ENCODE measurements at regions not wholly inside any gene's neighbourhood (a gene's known extent, or its start where the extent isn't known, plus 50 kb on each side); places are given as distances from the start of the nearest gene placed in this dataset.
"Not testable (repeated sequence)": the region's sequence is repeated elsewhere in the genome, so short reads cannot be mapped to it uniquely, and the experiment has no call there.

- no peak for FAIRE-seq
- no peaks in the 10 kb centered on the region for H3K27me3 ChIP-seq (ENCODE audit: control insufficient read depth in 3 of 3, insufficient read depth in 3 of 3, low read length in 3 of 3)
- no peaks in the 10 kb centered on the region for H3K36me3 ChIP-seq (ENCODE audit: control insufficient read depth in 3 of 3, insufficient read depth in 2 of 3, low read depth in 1 of 3, low read length in 3 of 3)
- no peaks in the 10 kb centered on the region for H3K9me3 ChIP-seq (ENCODE audit: control insufficient read depth in 2 of 2, insufficient read depth in 1 of 2, low read depth in 1 of 2, low read length in 1 of 2)
- DNase-seq, result no peak
- H3K4me3 ChIP-seq (ENCODE audit: low read depth in 1 of 3, low read length in 3 of 3), result no peak overlapping the region
- 81 to 87% (median 86%) methylated on average over 7 of the region's 7 CpGs for WGBS, 3 donors
- peaks cover 0 to 9% (median 0%) of the 10 kb centered on the region in 3 donors for H3K4me1 ChIP-seq (ENCODE audit: control insufficient read depth in 3 of 3, insufficient read depth in 2 of 3, low read depth in 1 of 3, low read length in 2 of 3)
- H3K27ac ChIP-seq (ENCODE audit: low read depth in 1 of 3, low read length in 2 of 3), result no peak overlapping the region
Observed at GRCh38 chr1:182253319-182253860, 138.2 kb downstream of the GLUL start.

GRCh38 chr1:182251561-182251960 is 140.0 kb downstream of the GLUL start:
- Histone ChIP-seq H3K27ac (ENCODE audit: low read depth in 1 of 3, low read length in 2 of 3) (no peak overlapping the region), H3K27me3 (ENCODE audit: control insufficient read depth in 3 of 3, insufficient read depth in 3 of 3, low read length in 3 of 3) (no peaks in the 10 kb centered on the region), H3K9me3 (ENCODE audit: control insufficient read depth in 2 of 2, insufficient read depth in 1 of 2, low read depth in 1 of 2, low read length in 1 of 2) (no peaks in the 10 kb centered on the region), H3K4me3 (ENCODE audit: low read depth in 1 of 3, low read length in 3 of 3) (no peak overlapping the region), H3K4me1 (ENCODE audit: control insufficient read depth in 3 of 3, insufficient read depth in 2 of 3, low read depth in 1 of 3, low read length in 2 of 3) (peaks cover 0 to 9% (median 0%) of the 10 kb centered on the region in 3 donors), H3K36me3 (ENCODE audit: control insufficient read depth in 3 of 3, insufficient read depth in 2 of 3, low read depth in 1 of 3, low read length in 3 of 3) (no peaks in the 10 kb centered on the region)
- 81 to 91% (median 90%) methylated on average over 1 of the region's 1 CpG for WGBS, 3 donors
- no peak for FAIRE-seq
- DNase-seq, result no peak

GRCh38 chr1:182249201-182249676 is 142.4 kb downstream of the GLUL start:
- peak overlapping the region in 1 of 3 donors; percentile 56 for H3K27ac ChIP-seq (ENCODE audit: low read depth in 1 of 3, low read length in 2 of 3)
- DNase-seq (peak; percentile 76 to 89), FAIRE-seq (no peak)
- no peaks in the 10 kb centered on the region for H3K27me3 ChIP-seq (ENCODE audit: control insufficient read depth in 3 of 3, insufficient read depth in 3 of 3, low read length in 3 of 3)
- H3K36me3 ChIP-seq (ENCODE audit: control insufficient read depth in 3 of 3, insufficient read depth in 2 of 3, low read depth in 1 of 3, low read length in 3 of 3), result no peaks in the 10 kb centered on the region
- no peaks in the 10 kb centered on the region for H3K9me3 ChIP-seq (ENCODE audit: control insufficient read depth in 2 of 2, insufficient read depth in 1 of 2, low read depth in 1 of 2, low read length in 1 of 2)
- WGBS, 3 donors, result 32 to 45% (median 38%) methylated on average over 15 of the region's 15 CpGs
- H3K4me1 ChIP-seq (ENCODE audit: control insufficient read depth in 3 of 3, insufficient read depth in 2 of 3, low read depth in 1 of 3, low read length in 2 of 3), result peaks cover 0 to 9% (median 0%) of the 10 kb centered on the region in 3 donors
- H3K4me3 ChIP-seq (ENCODE audit: low read depth in 1 of 3, low read length in 3 of 3), result no peak overlapping the region

- WGBS, 3 donors, result 63 to 78% (median 72%) methylated on average over 5 of the region's 5 CpGs
- no peak for FAIRE-seq
Observed at GRCh38 chr1:182248721-182249120, 142.9 kb downstream of the GLUL start.

GRCh38 chr1:182247813-182248212 is 143.8 kb downstream of the GLUL start:
- not testable (repeated sequence) for H3K27me3 ChIP-seq (ENCODE audit: control insufficient read depth in 3 of 3, insufficient read depth in 3 of 3, low read length in 3 of 3); H3K4me1 ChIP-seq (ENCODE audit: control insufficient read depth in 3 of 3, insufficient read depth in 2 of 3, low read depth in 1 of 3, low read length in 2 of 3); H3K4me3 ChIP-seq (ENCODE audit: low read depth in 1 of 3, low read length in 3 of 3); H3K27ac ChIP-seq (ENCODE audit: low read depth in 1 of 3, low read length in 2 of 3); H3K36me3 ChIP-seq (ENCODE audit: control insufficient read depth in 3 of 3, insufficient read depth in 2 of 3, low read depth in 1 of 3, low read length in 3 of 3); H3K9me3 ChIP-seq (ENCODE audit: control insufficient read depth in 2 of 2, insufficient read depth in 1 of 2, low read depth in 1 of 2, low read length in 1 of 2); FAIRE-seq; DNase-seq
- 76 to 94% (median 90%) methylated on average over 2 of the region's 2 CpGs for WGBS, 3 donors

More at GRCh38 chr1:182248721-182249120, 142.9 kb downstream of the GLUL start:
- H3K4me3 ChIP-seq (ENCODE audit: low read depth in 1 of 3, low read length in 3 of 3), result no peak overlapping the region
- H3K27ac ChIP-seq (ENCODE audit: low read depth in 1 of 3, low read length in 2 of 3), result peak overlapping the region in 1 of 3 donors; percentile 56
- no peaks in the 10 kb centered on the region for H3K9me3 ChIP-seq (ENCODE audit: control insufficient read depth in 2 of 2, insufficient read depth in 1 of 2, low read depth in 1 of 2, low read length in 1 of 2)
- H3K36me3 ChIP-seq (ENCODE audit: control insufficient read depth in 3 of 3, insufficient read depth in 2 of 3, low read depth in 1 of 3, low read length in 3 of 3), result no peaks in the 10 kb centered on the region
- no peak for DNase-seq
- no peaks in the 10 kb centered on the region for H3K27me3 ChIP-seq (ENCODE audit: control insufficient read depth in 3 of 3, insufficient read depth in 3 of 3, low read length in 3 of 3)
- H3K4me1 ChIP-seq (ENCODE audit: control insufficient read depth in 3 of 3, insufficient read depth in 2 of 3, low read depth in 1 of 3, low read length in 2 of 3), result peaks cover 0 to 9% (median 0%) of the 10 kb centered on the region in 3 donors

- Histone ChIP-seq H3K27ac (ENCODE audit: low read depth in 1 of 3, low read length in 2 of 3) (no peak overlapping the region), H3K4me1 (ENCODE audit: control insufficient read depth in 3 of 3, insufficient read depth in 2 of 3, low read depth in 1 of 3, low read length in 2 of 3) (peaks cover 0 to 9% (median 0%) of the 10 kb centered on the region in 3 donors), H3K27me3 (ENCODE audit: control insufficient read depth in 3 of 3, insufficient read depth in 3 of 3, low read length in 3 of 3) (no peaks in the 10 kb centered on the region), H3K36me3 (ENCODE audit: control insufficient read depth in 3 of 3, insufficient read depth in 2 of 3, low read depth in 1 of 3, low read length in 3 of 3) (no peaks in the 10 kb centered on the region), H3K9me3 (ENCODE audit: control insufficient read depth in 2 of 2, insufficient read depth in 1 of 2, low read depth in 1 of 2, low read length in 1 of 2) (no peaks in the 10 kb centered on the region), H3K4me3 (ENCODE audit: low read depth in 1 of 3, low read length in 3 of 3) (no peak overlapping the region)
- DNase-seq (no peak), FAIRE-seq (no peak)
- 74 to 89% (median 85%) methylated on average over 5 of the region's 5 CpGs for WGBS, 3 donors
Observed at GRCh38 chr1:182246783-182247182, 144.8 kb downstream of the GLUL start.

GRCh38 chr1:182245040-182245439 is 146.6 kb downstream of the GLUL start:
- FAIRE-seq (no peak), DNase-seq (no peak)
- no peak overlapping the region for H3K4me3 ChIP-seq (ENCODE audit: low read depth in 1 of 3, low read length in 3 of 3)
- H3K4me1 ChIP-seq (ENCODE audit: control insufficient read depth in 3 of 3, insufficient read depth in 2 of 3, low read depth in 1 of 3, low read length in 2 of 3), result peaks cover 0 to 9% (median 0%) of the 10 kb centered on the region in 3 donors
- H3K36me3 ChIP-seq (ENCODE audit: control insufficient read depth in 3 of 3, insufficient read depth in 2 of 3, low read depth in 1 of 3, low read length in 3 of 3), result no peaks in the 10 kb centered on the region
- WGBS, 3 donors, result 94 to 96% (median 96%) methylated on average over 4 of the region's 4 CpGs
- no peak overlapping the region for H3K27ac ChIP-seq (ENCODE audit: low read depth in 1 of 3, low read length in 2 of 3)
- H3K27me3 ChIP-seq (ENCODE audit: control insufficient read depth in 3 of 3, insufficient read depth in 3 of 3, low read length in 3 of 3), result no peaks in the 10 kb centered on the region
- no peaks in the 10 kb centered on the region for H3K9me3 ChIP-seq (ENCODE audit: control insufficient read depth in 2 of 2, insufficient read depth in 1 of 2, low read depth in 1 of 2, low read length in 1 of 2)

GRCh38 chr1:182244451-182244850 is 147.1 kb downstream of the GLUL start:
- FAIRE-seq, result no peak
- WGBS, 3 donors, result 86 to 91% (median 90%) methylated on average over 2 of the region's 2 CpGs

GRCh38 chr1:182242641-182243040 is 148.9 kb downstream of the GLUL start:
- no peaks in the 10 kb centered on the region for H3K27me3 ChIP-seq (ENCODE audit: control insufficient read depth in 3 of 3, insufficient read depth in 3 of 3, low read length in 3 of 3)
- H3K27ac ChIP-seq (ENCODE audit: low read depth in 1 of 3, low read length in 2 of 3), result no peak overlapping the region
- no peaks in the 10 kb centered on the region for H3K36me3 ChIP-seq (ENCODE audit: control insufficient read depth in 3 of 3, insufficient read depth in 2 of 3, low read depth in 1 of 3, low read length in 3 of 3)
- no peak for FAIRE-seq
- DNase-seq, result no peak
- no peak overlapping the region for H3K4me3 ChIP-seq (ENCODE audit: low read depth in 1 of 3, low read length in 3 of 3)
- no peaks in the 10 kb centered on the region for H3K4me1 ChIP-seq (ENCODE audit: control insufficient read depth in 3 of 3, insufficient read depth in 2 of 3, low read depth in 1 of 3, low read length in 2 of 3)
- no peaks in the 10 kb centered on the region for H3K9me3 ChIP-seq (ENCODE audit: control insufficient read depth in 2 of 2, insufficient read depth in 1 of 2, low read depth in 1 of 2, low read length in 1 of 2)

More at GRCh38 chr1:182244451-182244850, 147.1 kb downstream of the GLUL start:
- no peaks in the 10 kb centered on the region for H3K27me3 ChIP-seq (ENCODE audit: control insufficient read depth in 3 of 3, insufficient read depth in 3 of 3, low read length in 3 of 3)
- H3K4me3 ChIP-seq (ENCODE audit: low read depth in 1 of 3, low read length in 3 of 3), result no peak overlapping the region
- no peak overlapping the region for H3K27ac ChIP-seq (ENCODE audit: low read depth in 1 of 3, low read length in 2 of 3)
- peaks cover 0 to 9% (median 0%) of the 10 kb centered on the region in 3 donors for H3K4me1 ChIP-seq (ENCODE audit: control insufficient read depth in 3 of 3, insufficient read depth in 2 of 3, low read depth in 1 of 3, low read length in 2 of 3)
- no peaks in the 10 kb centered on the region for H3K9me3 ChIP-seq (ENCODE audit: control insufficient read depth in 2 of 2, insufficient read depth in 1 of 2, low read depth in 1 of 2, low read length in 1 of 2)
- DNase-seq, result no peak
- H3K36me3 ChIP-seq (ENCODE audit: control insufficient read depth in 3 of 3, insufficient read depth in 2 of 3, low read depth in 1 of 3, low read length in 3 of 3), result no peaks in the 10 kb centered on the region
